HL-60 (cell line): ENCODE measurements at regions not wholly inside any gene's neighbourhood (a gene's known extent, or its start where the extent isn't known, plus 50 kb on each side); places are given as distances from the start of the nearest gene placed in this dataset.
A peak's percentile ranks its signal among the peaks of the same experiment; 100 is the strongest.

Source experiments
- DNase-seq, 2 experiments: peaks; one replicate each; pipeline ENCODE4 v3.0.0-alpha.2; 2010 to 2020; ENCODE audit warnings: low read depth in 1 of 2, low spot score in 1 of 2
- H3K27ac ChIP-seq: fragments of 250-450 bp; sonication (Bioruptor Pico); replicated peaks from 2 replicates; pipeline ENCODE4 v1.5.1; 2020; ENCODE audit warnings: mild to moderate bottlenecking, moderate library complexity
- H3K27me3 ChIP-seq: fragments of 250-450 bp; sonication (Bioruptor Pico); 2 replicates; pipeline ENCODE4 v1.5.1; 2021; ENCODE audit warnings: mild to moderate bottlenecking, moderate library complexity; ENCODE audit not compliant: insufficient read depth, poor library complexity, severe bottlenecking
- H3K4me3 ChIP-seq: replicated peaks from 2 replicates; pipeline ENCODE4 v1.5.1; 2011; ENCODE audit warnings: mild to moderate bottlenecking, control low read depth, low read length; ENCODE audit not compliant: insufficient read depth
- GABPA ChIP-seq: IDR thresholded peaks from 2 replicates; pipeline ENCODE4 v1.6.1; 2012; ENCODE audit warnings: low read depth
- POLR2AphosphoS5 ChIP-seq: IDR thresholded peaks from 2 replicates; pipeline ENCODE4 v1.6.1; 2012; ENCODE audit warnings: low read depth
- SPI1 ChIP-seq: IDR thresholded peaks from 2 replicates; pipeline ENCODE4 v1.6.1; 2012; ENCODE audit warnings: low read depth, mild to moderate bottlenecking, borderline replicate concordance
- TF ChIP-seq, protein P1 (sequence below): IDR thresholded peaks from one replicate; pipeline ENCODE4 v1.5.1; 2011; ENCODE audit warnings: low read length, control low read depth, inconsistent platforms; ENCODE audit not compliant: insufficient read depth
- TF ChIP-seq, protein P2 (sequence below): IDR thresholded peaks from 2 replicates; pipeline ENCODE4 v1.6.1; 2012; ENCODE audit warnings: low read depth; ENCODE audit not compliant: insufficient replicate concordance

DNA sequence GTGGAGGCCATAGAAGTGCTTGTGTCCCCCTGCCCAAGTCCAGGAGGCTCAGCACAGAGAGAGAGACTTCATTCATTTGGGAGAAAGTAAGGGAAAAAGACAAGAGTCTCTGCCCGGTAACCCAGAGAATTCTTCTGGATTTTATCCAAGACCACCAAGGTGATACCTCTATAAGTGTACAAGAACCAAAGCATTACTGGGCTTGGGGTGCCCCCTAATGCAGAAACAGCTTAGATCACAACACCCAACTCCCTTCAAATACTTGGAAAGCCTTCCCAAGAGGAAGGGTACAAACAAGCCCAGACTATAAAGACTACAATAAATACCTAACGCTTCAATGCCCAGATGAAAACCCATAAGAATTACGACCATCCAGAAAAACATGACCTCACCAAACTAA, 119.7 kb upstream of the PDE3A start:
- TF ChIP-seq, protein P1, sequence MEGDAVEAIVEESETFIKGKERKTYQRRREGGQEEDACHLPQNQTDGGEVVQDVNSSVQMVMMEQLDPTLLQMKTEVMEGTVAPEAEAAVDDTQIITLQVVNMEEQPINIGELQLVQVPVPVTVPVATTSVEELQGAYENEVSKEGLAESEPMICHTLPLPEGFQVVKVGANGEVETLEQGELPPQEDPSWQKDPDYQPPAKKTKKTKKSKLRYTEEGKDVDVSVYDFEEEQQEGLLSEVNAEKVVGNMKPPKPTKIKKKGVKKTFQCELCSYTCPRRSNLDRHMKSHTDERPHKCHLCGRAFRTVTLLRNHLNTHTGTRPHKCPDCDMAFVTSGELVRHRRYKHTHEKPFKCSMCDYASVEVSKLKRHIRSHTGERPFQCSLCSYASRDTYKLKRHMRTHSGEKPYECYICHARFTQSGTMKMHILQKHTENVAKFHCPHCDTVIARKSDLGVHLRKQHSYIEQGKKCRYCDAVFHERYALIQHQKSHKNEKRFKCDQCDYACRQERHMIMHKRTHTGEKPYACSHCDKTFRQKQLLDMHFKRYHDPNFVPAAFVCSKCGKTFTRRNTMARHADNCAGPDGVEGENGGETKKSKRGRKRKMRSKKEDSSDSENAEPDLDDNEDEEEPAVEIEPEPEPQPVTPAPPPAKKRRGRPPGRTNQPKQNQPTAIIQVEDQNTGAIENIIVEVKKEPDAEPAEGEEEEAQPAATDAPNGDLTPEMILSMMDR: no peak
- TF ChIP-seq GABPA (no peak), SPI1 (no peak), POLR2AphosphoS5 (no peak)
- TF ChIP-seq, protein P2, sequence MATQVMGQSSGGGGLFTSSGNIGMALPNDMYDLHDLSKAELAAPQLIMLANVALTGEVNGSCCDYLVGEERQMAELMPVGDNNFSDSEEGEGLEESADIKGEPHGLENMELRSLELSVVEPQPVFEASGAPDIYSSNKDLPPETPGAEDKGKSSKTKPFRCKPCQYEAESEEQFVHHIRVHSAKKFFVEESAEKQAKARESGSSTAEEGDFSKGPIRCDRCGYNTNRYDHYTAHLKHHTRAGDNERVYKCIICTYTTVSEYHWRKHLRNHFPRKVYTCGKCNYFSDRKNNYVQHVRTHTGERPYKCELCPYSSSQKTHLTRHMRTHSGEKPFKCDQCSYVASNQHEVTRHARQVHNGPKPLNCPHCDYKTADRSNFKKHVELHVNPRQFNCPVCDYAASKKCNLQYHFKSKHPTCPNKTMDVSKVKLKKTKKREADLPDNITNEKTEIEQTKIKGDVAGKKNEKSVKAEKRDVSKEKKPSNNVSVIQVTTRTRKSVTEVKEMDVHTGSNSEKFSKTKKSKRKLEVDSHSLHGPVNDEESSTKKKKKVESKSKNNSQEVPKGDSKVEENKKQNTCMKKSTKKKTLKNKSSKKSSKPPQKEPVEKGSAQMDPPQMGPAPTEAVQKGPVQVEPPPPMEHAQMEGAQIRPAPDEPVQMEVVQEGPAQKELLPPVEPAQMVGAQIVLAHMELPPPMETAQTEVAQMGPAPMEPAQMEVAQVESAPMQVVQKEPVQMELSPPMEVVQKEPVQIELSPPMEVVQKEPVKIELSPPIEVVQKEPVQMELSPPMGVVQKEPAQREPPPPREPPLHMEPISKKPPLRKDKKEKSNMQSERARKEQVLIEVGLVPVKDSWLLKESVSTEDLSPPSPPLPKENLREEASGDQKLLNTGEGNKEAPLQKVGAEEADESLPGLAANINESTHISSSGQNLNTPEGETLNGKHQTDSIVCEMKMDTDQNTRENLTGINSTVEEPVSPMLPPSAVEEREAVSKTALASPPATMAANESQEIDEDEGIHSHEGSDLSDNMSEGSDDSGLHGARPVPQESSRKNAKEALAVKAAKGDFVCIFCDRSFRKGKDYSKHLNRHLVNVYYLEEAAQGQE: no peak
- no peak overlapping the region for H3K4me3 ChIP-seq

DNA sequence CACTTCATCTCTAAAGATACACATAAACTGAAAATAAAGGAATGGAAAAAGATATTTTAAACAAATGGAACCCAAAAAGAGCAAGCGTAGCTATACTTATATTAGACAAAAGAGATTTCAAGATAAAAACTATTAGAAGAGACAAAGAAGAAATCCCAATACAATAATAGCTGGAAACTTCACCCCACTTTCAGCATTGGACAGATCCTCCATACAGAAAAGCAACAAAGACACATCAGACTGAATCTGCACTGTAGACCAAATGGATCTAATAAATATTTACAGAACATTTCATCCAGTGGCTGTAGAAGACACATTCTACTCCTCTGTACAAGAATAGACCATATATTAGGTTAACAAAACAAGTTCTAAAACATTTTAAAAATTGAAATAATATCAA, 117.6 kb upstream of the PDE3A start:
- Histone ChIP-seq H3K27me3 (no peaks in the 10 kb centered on the region), H3K4me3 (no peak overlapping the region), H3K27ac (no peak overlapping the region)
- TF ChIP-seq, protein P2: peak; percentile 71
- TF ChIP-seq SPI1: no peak
- no peak for DNase-seq

More for the DNA sequence above, 119.7 kb upstream of the PDE3A start:
- DNase-seq: no peak
- Histone ChIP-seq H3K27ac (no peak overlapping the region), H3K27me3 (no peaks in the 10 kb centered on the region)

DNA sequence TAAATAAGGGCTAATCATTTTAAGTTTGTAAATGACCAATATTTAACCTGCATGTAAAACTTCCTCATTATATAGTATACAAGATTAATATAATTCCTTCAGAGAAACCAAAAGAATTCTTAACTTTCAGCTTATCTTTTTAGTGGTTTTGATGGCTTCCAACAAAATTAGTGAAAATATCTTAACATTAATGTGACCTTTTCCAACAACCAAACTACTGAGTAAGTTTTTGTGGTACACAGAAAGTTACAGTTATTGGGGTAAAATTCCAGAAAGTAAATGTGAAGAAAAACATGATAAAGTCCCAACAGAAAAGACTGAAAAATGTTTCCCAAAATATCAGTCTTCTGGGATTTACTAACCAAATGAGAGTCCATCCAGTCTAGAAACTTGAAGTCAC, 111.0 kb upstream of the PDE3A start:
- H3K27me3 ChIP-seq: no peaks in the 10 kb centered on the region
- no peak for DNase-seq
- TF ChIP-seq POLR2AphosphoS5 (no peak), GABPA (no peak), SPI1 (no peak)
- TF ChIP-seq, protein P2: no peak
- TF ChIP-seq, protein P1: no peak
- H3K4me3 ChIP-seq: no peak overlapping the region
- H3K27ac ChIP-seq: no peak overlapping the region

DNA sequence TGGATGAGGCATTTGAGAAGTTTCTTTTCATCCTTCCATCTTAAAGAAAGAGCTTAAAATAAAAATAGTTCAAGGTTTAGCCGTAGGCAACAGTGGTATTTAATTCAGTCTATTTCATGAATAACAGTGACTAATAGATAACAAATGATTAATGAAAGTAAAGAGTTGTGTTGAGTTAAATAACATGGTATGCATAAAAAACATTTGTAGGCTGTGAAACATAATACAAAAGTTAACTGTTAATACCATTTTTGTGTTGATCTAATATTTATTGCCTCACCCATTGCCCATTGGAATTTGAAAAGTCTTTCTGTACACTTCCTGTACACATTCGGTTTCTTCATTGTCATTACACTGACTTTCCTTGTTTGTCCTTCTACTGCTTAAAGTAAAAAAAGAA, 108.6 kb upstream of the PDE3A start:
- Histone ChIP-seq H3K27ac (no peak overlapping the region), H3K27me3 (no peaks in the 10 kb centered on the region), H3K4me3 (no peak overlapping the region)
- TF ChIP-seq, protein P2: no peak
- TF ChIP-seq GABPA (no peak), POLR2AphosphoS5 (no peak), SPI1 (no peak)
- TF ChIP-seq, protein P1: no peak
- DNase-seq: no peak
